H1 (cell line): ENCODE measurements at regions not wholly inside any gene's neighbourhood (a gene's known extent, or its start where the extent isn't known, plus 50 kb on each side); places are given as distances from the start of the nearest gene placed in this dataset.

ENCODE experiments used
- CTCF ChIA-PET: fragments of 300-600 bp; sonication (Branson Sonifier 250); formaldehyde crosslinking; loops from one replicate; lab custom pipeline; 2021; ENCODE audit not compliant: partially characterized antibody; lab: Charles Lee
- POLR2A ChIA-PET: fragments of 300-600 bp; sonication (Branson Sonifier 250); formaldehyde crosslinking; loops from one replicate; lab custom pipeline; 2021; ENCODE audit warnings: inconsistent platforms; ENCODE audit not compliant: partially characterized antibody; lab: Charles Lee
- DNase-seq, 2 experiments: peaks; one replicate each; pipeline versions ENCODE4 v3.0.0 to v3.0.0-alpha.2; 2010 to 2022; ENCODE audit warnings: low spot score in 2 of 2, low read depth in 1 of 2, mixed read lengths in 1 of 2
- FAIRE-seq: peaks from 2 replicates; lab custom pipeline; 2011; peaks lifted over from hg19 to GRCh38; lab: Jason Lieb, UNC
- H2AFZ ChIP-seq: 2 replicates; pipeline ENCODE4 v1.8.1; 2012; ENCODE audit warnings: low read length, inconsistent platforms
- H2AK5ac ChIP-seq: 2 replicates; pipeline ENCODE4 v1.6.1; 2013; ENCODE audit warnings: low read depth, low read length
- H2BK120ac ChIP-seq: replicated peaks from 2 replicates; pipeline ENCODE3; 2013; ENCODE audit warnings: low read depth, low read length, inconsistent platforms
- H2BK12ac ChIP-seq: 2 replicates; pipeline ENCODE4 v1.6.1; 2013; ENCODE audit warnings: low read depth, low read length
- H2BK15ac ChIP-seq: 2 replicates; pipeline ENCODE4 v1.6.1; 2013; ENCODE audit warnings: low read length
- H2BK20ac ChIP-seq: 2 replicates; pipeline ENCODE4 v1.6.1; 2013; ENCODE audit warnings: low read length
- H2BK5ac ChIP-seq: 2 replicates; pipeline ENCODE4 v1.6.1; 2013; ENCODE audit warnings: low read depth, low read length
- H3K14ac ChIP-seq: 2 replicates; pipeline ENCODE4 v1.6.1; 2013; ENCODE audit warnings: inconsistent platforms; ENCODE audit not compliant: insufficient read length
- H3K18ac ChIP-seq: 2 replicates; pipeline ENCODE4 v1.6.1; 2013; ENCODE audit warnings: low read length; ENCODE audit errors: extremely low read depth
- H3K23ac ChIP-seq: 2 replicates; pipeline ENCODE4 v1.6.1; 2013; ENCODE audit warnings: inconsistent platforms; ENCODE audit not compliant: insufficient read length
- H3K23me2 ChIP-seq: 2 replicates; pipeline ENCODE4 v1.6.1; 2013; ENCODE audit warnings: low read depth, low read length
- H3K27ac ChIP-seq: 2 replicates; pipeline ENCODE4 v1.6.1; 2011; ENCODE audit warnings: low read depth, low read length, inconsistent platforms
- H3K27me3 ChIP-seq, 4 experiments: replicated peaks in 1 of 4; 1 replicate in 1 of 4; 2 replicates in 3 of 4; pipeline versions ENCODE4 v1.6.1 to v1.8.1; 2011 to 2013; ENCODE audit warnings: low read length in 3 of 4, mild to moderate bottlenecking in 3 of 4, inconsistent platforms in 2 of 4, mixed read lengths in 2 of 4, moderate library complexity in 1 of 4; ENCODE audit not compliant: control insufficient read depth in 3 of 4, insufficient read depth in 3 of 4; ENCODE audit errors: extremely low read depth in 1 of 4
- H3K36me3 ChIP-seq, 4 experiments: 2 replicates each; pipeline versions ENCODE4 v1.6.1 to v1.8.1; 2011 to 2013; ENCODE audit warnings: mild to moderate bottlenecking in 4 of 4, low read length in 3 of 4, moderate library complexity in 2 of 4, control low read depth in 1 of 4, inconsistent platforms in 1 of 4; ENCODE audit not compliant: insufficient read depth in 4 of 4, control insufficient read depth in 2 of 4
- H3K4ac ChIP-seq: replicated peaks from 2 replicates; pipeline ENCODE3; 2013; ENCODE audit warnings: low read length, low read depth, mixed read lengths, inconsistent platforms; ENCODE audit not compliant: insufficient read length
- H3K4me1 ChIP-seq, 4 experiments: replicated peaks in 1 of 4; 1 replicate in 1 of 4; 2 replicates in 3 of 4; pipeline versions ENCODE4 v1.6.1 to v1.8.1; 2011 to 2013; ENCODE audit warnings: low read length in 3 of 4, inconsistent platforms in 2 of 4, mixed read lengths in 1 of 4; ENCODE audit not compliant: insufficient read depth in 4 of 4, control insufficient read depth in 3 of 4
- H3K4me2 ChIP-seq, 2 experiments: 2 replicates each; pipeline versions ENCODE4 v1.6.1 to v1.8.1; 2011 to 2013; ENCODE audit warnings: low read depth in 2 of 2, low read length in 2 of 2, control low read depth in 1 of 2, inconsistent platforms in 1 of 2, mild to moderate bottlenecking in 1 of 2; ENCODE audit not compliant: insufficient read depth in 1 of 2
- H3K4me3 ChIP-seq, 4 experiments: fragments of 200-600, 300-600 bp in 1 of 4; sonication (generic), shearing (Covaris generic), sonication (Bioruptor Twin) in 1 of 4; 2 replicates each; pipeline versions ENCODE4 v1.5.1 to v1.8.1; 2011 to 2016; ENCODE audit warnings: low read length in 4 of 4, low read depth in 3 of 4, control low read depth in 2 of 4, inconsistent platforms in 2 of 4, mild to moderate bottlenecking in 2 of 4, mixed read lengths in 1 of 4, moderate library complexity in 1 of 4; ENCODE audit not compliant: insufficient read depth in 2 of 4; ENCODE audit errors: extremely low read depth in 1 of 4
- H3K56ac ChIP-seq: replicated peaks from 2 replicates; pipeline ENCODE3; 2013; ENCODE audit warnings: low read depth, mild to moderate bottlenecking, mixed read lengths, low read length, inconsistent platforms; ENCODE audit not compliant: insufficient read length
- H3K79me1 ChIP-seq: 2 replicates; pipeline ENCODE4 v1.6.1; 2013; ENCODE audit warnings: low read depth, low read length, control low read depth
- H3K79me2 ChIP-seq, 2 experiments: 2 replicates each; pipeline versions ENCODE4 v1.6.1 to v1.8.1; 2012 to 2013; ENCODE audit warnings: low read length in 2 of 2, mild to moderate bottlenecking in 2 of 2, inconsistent platforms in 1 of 2; ENCODE audit not compliant: insufficient read depth in 2 of 2, control insufficient read depth in 1 of 2
- H3K9ac ChIP-seq, 4 experiments: replicated peaks in 1 of 4; 1 replicate in 1 of 4; 2 replicates in 3 of 4; pipeline versions ENCODE4 v1.6.1 to v1.8.1; 2011 to 2013; ENCODE audit warnings: low read depth in 3 of 4, low read length in 3 of 4, control low read depth in 2 of 4, mild to moderate bottlenecking in 2 of 4, moderate library complexity in 2 of 4, inconsistent platforms in 1 of 4; ENCODE audit errors: extremely low read depth in 1 of 4
- H3K9me3 ChIP-seq, 2 experiments: 2 replicates each; pipeline versions ENCODE4 v1.6.1 to v1.8.1; 2012 to 2013; ENCODE audit warnings: mild to moderate bottlenecking in 2 of 2, moderate library complexity in 2 of 2, control low read depth in 1 of 2, inconsistent platforms in 1 of 2, low read depth in 1 of 2, low read length in 1 of 2, mixed read lengths in 1 of 2; ENCODE audit not compliant: insufficient read depth in 2 of 2
- H4K20me1 ChIP-seq, 2 experiments: replicated peaks in 1 of 2; 2 replicates each; pipeline versions ENCODE3 to v1.8.1; 2011 to 2013; ENCODE audit warnings: inconsistent platforms in 2 of 2, low read length in 2 of 2, mild to moderate bottlenecking in 1 of 2; ENCODE audit not compliant: insufficient read depth in 2 of 2, control insufficient read depth in 1 of 2
- H4K5ac ChIP-seq: 2 replicates; pipeline ENCODE4 v1.6.1; 2013; ENCODE audit warnings: low read length, low read depth, mixed read lengths, inconsistent platforms; ENCODE audit not compliant: insufficient read length
- H4K8ac ChIP-seq: 2 replicates; pipeline ENCODE4 v1.8.0; 2013; ENCODE audit warnings: mild to moderate bottlenecking, moderate library complexity, low read length, inconsistent platforms; ENCODE audit not compliant: insufficient read depth; ENCODE audit errors: extremely low read depth
- H4K91ac ChIP-seq: replicated peaks from 2 replicates; pipeline ENCODE3; 2013; ENCODE audit warnings: low read length, mixed read lengths, inconsistent platforms; ENCODE audit not compliant: insufficient read length
- CBX5 ChIP-seq: fragments of 300-800, 300-1000 bp; sonication (generic); IDR thresholded peaks from 2 replicates; pipeline ENCODE4 v1.7.1; 2016; ENCODE audit warnings: antibody characterized with exemption, low read length, low read depth
- SP1 ChIP-seq: IDR thresholded peaks from 2 replicates; pipeline ENCODE4 v1.6.1; 2011; ENCODE audit warnings: low read depth, low read length
- TBP ChIP-seq: IDR thresholded peaks from 2 replicates; pipeline ENCODE4 v1.6.1; 2011; ENCODE audit warnings: low read depth, low read length, improper control_type of control experiment
- YY1 ChIP-seq: IDR thresholded peaks from 2 replicates; pipeline ENCODE4 v1.6.1; 2011; ENCODE audit warnings: low read depth, mild to moderate bottlenecking, low read length

GRCh38 chr4:84413480-84413879, 85.6 kb downstream of the NKX6-1 start:
- H2BK20ac ChIP-seq: no peak overlapping the region
- H3K36me3 ChIP-seq: no peaks in the 10 kb centered on the region
- H3K14ac ChIP-seq: no peak overlapping the region
- H4K8ac ChIP-seq: no peak overlapping the region
- no peak for FAIRE-seq
- no peak overlapping the region for H2BK120ac ChIP-seq
- no peak overlapping the region for H2AFZ ChIP-seq
- no peak overlapping the region for H3K56ac ChIP-seq
- CTCF ChIA-PET: interaction anchor here (0.6 to 2.3 kb wide), 2 partner anchors 38 to 56 kb away, joined by 4 to 9 read pairs; no protein-coding TSS in a partner anchor
- no peak for TF ChIP-seq YY1
- TF ChIP-seq SP1: no peak
- no peak for TF ChIP-seq CBX5
- no peak for TF ChIP-seq TBP
- TF ChIP-seq, all 59 proteins: peak for 0
- Histone ChIP-seq H2BK5ac (no peak overlapping the region), H3K9me3 (no peaks in the 10 kb centered on the region), H3K4me3 (no peak overlapping the region), H3K9ac (no peak overlapping the region), H3K23me2 (no peaks in the 10 kb centered on the region), H3K27ac (no peak overlapping the region), H4K5ac (no peak overlapping the region), H3K79me2 (no peaks in the 10 kb centered on the region), H3K4me1 (no peaks in the 10 kb centered on the region), H3K79me1 (no peaks in the 10 kb centered on the region), H3K18ac (no peak overlapping the region), H3K4me2 (no peak overlapping the region), H4K20me1 (no peaks in the 10 kb centered on the region), H4K91ac (no peak overlapping the region), H3K27me3 (no peaks in the 10 kb centered on the region), H3K23ac (no peak overlapping the region), H3K4ac (no peak overlapping the region), H2AK5ac (no peak overlapping the region), H2BK15ac (no peak overlapping the region), H2BK12ac (no peak overlapping the region)
- POLR2A ChIA-PET: no interaction called here
- DNase-seq: no peak
